ENCODE measurements at regions not wholly inside any gene's neighbourhood (a gene's known extent, or its start where the extent isn't known, plus 50 kb on each side); places are given as distances from the start of the nearest gene placed in this dataset.

DNA sequence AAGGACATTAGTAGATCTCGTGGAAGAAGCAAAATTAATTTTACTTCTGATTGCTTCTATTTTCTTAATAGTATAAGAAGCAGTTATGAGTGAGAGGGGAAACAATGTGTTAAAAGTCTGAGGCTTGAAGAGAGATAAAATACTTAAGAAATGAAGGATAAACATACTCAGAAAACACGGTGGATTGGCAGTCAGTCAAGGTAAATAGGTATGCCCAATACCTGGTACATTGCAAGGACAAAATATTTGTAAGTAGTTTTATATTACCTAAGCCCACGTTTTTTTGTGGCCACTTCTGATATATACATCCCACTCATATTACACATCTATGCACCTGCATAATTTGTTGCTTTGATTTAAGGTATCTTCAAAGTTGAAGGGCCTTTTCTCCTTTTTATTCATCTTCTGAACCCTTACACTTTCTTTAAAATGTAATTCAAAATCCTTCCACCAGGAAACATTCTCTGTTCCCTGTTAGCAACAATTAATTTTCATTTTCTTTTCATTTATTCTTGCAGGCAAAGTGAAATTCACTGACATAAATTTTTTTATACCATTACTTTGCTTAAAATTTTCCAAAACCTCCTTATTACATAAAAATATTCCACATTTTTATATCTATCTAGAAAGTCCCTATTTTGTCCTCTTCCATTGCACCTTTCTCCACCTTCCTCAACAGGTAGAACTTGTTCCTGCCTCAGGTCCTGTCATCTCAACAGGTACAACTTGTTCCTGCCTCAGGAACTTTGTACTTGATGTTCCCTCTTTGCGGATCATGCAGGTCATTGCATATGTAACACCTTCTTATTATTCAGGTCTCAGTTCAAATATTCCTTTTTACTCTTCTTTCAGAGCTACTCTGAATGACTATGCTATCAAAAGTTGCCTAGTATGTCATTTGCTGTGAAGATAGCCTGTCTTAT is 755.7 kb upstream of the ALCAM start:
- intact Hi-C loops (cut with DNase I, micrococcal nuclease) = no loop called here
- H3K27me3 ChIP-seq (ENCODE audit: control insufficient read depth in 1 of 2, insufficient read depth in 2 of 2, low read length in 2 of 2) = no peaks in the 10 kb centered on the region
- no peak overlapping the region for H3K4me3 Mint-ChIP-seq
- H3K4me1 ChIP-seq (ENCODE audit: insufficient read depth, low read length) = no peaks in the 10 kb centered on the region
- H3K36me3 Mint-ChIP-seq (ENCODE audit: low read depth) = no peaks in the 10 kb centered on the region
- H3K36me3 ChIP-seq (ENCODE audit: insufficient read depth, low read length) = no peaks in the 10 kb centered on the region
- H3K9me3 ChIP-seq (ENCODE audit: control insufficient read depth in 1 of 2, insufficient read depth in 1 of 2, low read length in 2 of 2) = no peaks in the 10 kb centered on the region
- no peak overlapping the region for H3K4me3 ChIP-seq (ENCODE audit: low read length)
- ATAC-seq (ENCODE audit: poor library complexity) = no peak
- TF ChIP-seq, protein P1, sequence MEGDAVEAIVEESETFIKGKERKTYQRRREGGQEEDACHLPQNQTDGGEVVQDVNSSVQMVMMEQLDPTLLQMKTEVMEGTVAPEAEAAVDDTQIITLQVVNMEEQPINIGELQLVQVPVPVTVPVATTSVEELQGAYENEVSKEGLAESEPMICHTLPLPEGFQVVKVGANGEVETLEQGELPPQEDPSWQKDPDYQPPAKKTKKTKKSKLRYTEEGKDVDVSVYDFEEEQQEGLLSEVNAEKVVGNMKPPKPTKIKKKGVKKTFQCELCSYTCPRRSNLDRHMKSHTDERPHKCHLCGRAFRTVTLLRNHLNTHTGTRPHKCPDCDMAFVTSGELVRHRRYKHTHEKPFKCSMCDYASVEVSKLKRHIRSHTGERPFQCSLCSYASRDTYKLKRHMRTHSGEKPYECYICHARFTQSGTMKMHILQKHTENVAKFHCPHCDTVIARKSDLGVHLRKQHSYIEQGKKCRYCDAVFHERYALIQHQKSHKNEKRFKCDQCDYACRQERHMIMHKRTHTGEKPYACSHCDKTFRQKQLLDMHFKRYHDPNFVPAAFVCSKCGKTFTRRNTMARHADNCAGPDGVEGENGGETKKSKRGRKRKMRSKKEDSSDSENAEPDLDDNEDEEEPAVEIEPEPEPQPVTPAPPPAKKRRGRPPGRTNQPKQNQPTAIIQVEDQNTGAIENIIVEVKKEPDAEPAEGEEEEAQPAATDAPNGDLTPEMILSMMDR (IDR thresholded peaks at IDR 0.05) = no peak
- no peak for DNase-seq
- no peak overlapping the region for H3K27ac Mint-ChIP-seq
- no peak overlapping the region for H3K27ac ChIP-seq (ENCODE audit: low read depth in 1 of 2, low read length in 2 of 2)
- H3K4me1 Mint-ChIP-seq (ENCODE audit: low read depth) = no peaks in the 10 kb centered on the region
- no peaks in the 10 kb centered on the region for H3K9me3 Mint-ChIP-seq
- peaks cover 5% of the 10 kb centered on the region for H3K27me3 Mint-ChIP-seq
- POLR2A ChIA-PET = no interaction called here
- CTCF ChIA-PET = no interaction called here

DNA sequence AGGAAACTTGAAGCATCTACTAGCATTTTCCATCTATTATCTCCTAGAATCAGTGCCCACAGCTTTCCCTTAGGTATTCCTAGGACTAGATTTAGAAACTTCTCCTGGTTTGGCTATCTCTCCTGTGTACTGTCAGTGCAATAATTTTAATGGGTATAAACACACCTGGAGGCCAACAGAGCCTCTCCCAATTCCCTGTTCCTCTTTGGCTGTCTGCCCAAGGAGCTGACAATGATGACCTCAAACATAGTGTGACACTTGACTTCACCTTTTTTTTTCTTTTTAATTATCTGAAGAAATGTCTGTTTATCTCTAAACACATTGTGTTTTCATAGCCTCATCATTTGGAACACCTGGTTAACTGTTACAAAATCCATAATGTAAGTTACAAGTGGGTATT is 754.5 kb upstream of the ALCAM start:
- TF ChIP-seq, protein P1 (IDR thresholded peaks at IDR 0.05) = no peak
- Mint-ChIP-seq H3K27ac (no peak overlapping the region), H3K9me3 (no peaks in the 10 kb centered on the region), H3K4me3 (no peak overlapping the region), H3K27me3 (no peaks in the 10 kb centered on the region), H3K36me3 (ENCODE audit: low read depth) (no peaks in the 10 kb centered on the region), H3K4me1 (ENCODE audit: low read depth) (no peaks in the 10 kb centered on the region)
- POLR2A ChIA-PET = no interaction called here
- H3K9me3 ChIP-seq (ENCODE audit: control insufficient read depth in 1 of 2, insufficient read depth in 1 of 2, low read length in 2 of 2) = no peaks in the 10 kb centered on the region
- CTCF ChIA-PET = no interaction called here
- DNase-seq (no peak), ATAC-seq (ENCODE audit: poor library complexity) (no peak)
- H3K27me3 ChIP-seq (ENCODE audit: control insufficient read depth in 1 of 2, insufficient read depth in 2 of 2, low read length in 2 of 2) = no peaks in the 10 kb centered on the region
- no peaks in the 10 kb centered on the region for H3K36me3 ChIP-seq (ENCODE audit: insufficient read depth, low read length)
- H3K27ac ChIP-seq (ENCODE audit: low read depth in 1 of 2, low read length in 2 of 2) = no peak overlapping the region
- H3K4me1 ChIP-seq (ENCODE audit: insufficient read depth, low read length) = no peaks in the 10 kb centered on the region
- intact Hi-C loops (cut with DNase I, micrococcal nuclease) = no loop called here
- no peak overlapping the region for H3K4me3 ChIP-seq (ENCODE audit: low read length)

DNA sequence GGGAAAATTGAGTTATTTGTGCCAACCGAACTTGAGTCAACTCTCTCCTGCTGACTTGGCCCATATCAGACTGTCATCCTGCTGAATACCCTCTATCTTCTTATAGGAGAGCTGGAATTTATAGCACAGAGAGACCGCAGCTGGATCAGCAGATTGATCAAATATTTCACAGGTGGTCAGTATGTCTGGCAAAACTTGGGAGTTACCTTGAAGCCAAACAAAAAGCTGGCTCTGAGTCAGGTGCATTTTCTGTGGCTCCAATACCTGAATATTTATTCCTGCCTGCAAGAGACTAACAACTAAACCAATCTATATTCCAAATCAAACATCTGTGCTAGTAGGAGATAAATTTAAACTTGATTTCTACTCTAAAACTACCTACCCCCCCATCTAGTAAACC is 752.1 kb upstream of the ALCAM start:
- POLR2A ChIA-PET = no interaction called here
- H3K4me1 Mint-ChIP-seq (ENCODE audit: low read depth) = no peaks in the 10 kb centered on the region
- H3K36me3 Mint-ChIP-seq (ENCODE audit: low read depth) = no peaks in the 10 kb centered on the region
- H3K27ac Mint-ChIP-seq = no peak overlapping the region
- Histone ChIP-seq H3K27ac (ENCODE audit: low read depth in 1 of 2, low read length in 2 of 2) (no peak overlapping the region), H3K9me3 (ENCODE audit: control insufficient read depth in 1 of 2, insufficient read depth in 1 of 2, low read length in 2 of 2) (no peaks in the 10 kb centered on the region), H3K27me3 (ENCODE audit: control insufficient read depth in 1 of 2, insufficient read depth in 2 of 2, low read length in 2 of 2) (no peaks in the 10 kb centered on the region), H3K4me3 (ENCODE audit: low read length) (no peak overlapping the region), H3K4me1 (ENCODE audit: insufficient read depth, low read length) (no peaks in the 10 kb centered on the region), H3K36me3 (ENCODE audit: insufficient read depth, low read length) (no peaks in the 10 kb centered on the region)
- intact Hi-C loops (cut with DNase I, micrococcal nuclease) = no loop called here
- no peak for ATAC-seq (ENCODE audit: poor library complexity)
- CTCF ChIA-PET = no interaction called here
- H3K9me3 Mint-ChIP-seq = no peaks in the 10 kb centered on the region
- TF ChIP-seq, protein P1 (IDR thresholded peaks at IDR 0.05) = no peak
- H3K4me3 Mint-ChIP-seq = no peak overlapping the region
- no peak for DNase-seq
- no peaks in the 10 kb centered on the region for H3K27me3 Mint-ChIP-seq
